HG03520 (cell line): ENCODE measurements at regions not wholly inside any gene's neighbourhood (a gene's known extent, or its start where the extent isn't known, plus 50 kb on each side); places are given as distances from the start of the nearest gene placed in this dataset.
"Not testable (repeated sequence)": the region's sequence is repeated elsewhere in the genome, so short reads cannot be mapped to it uniquely, and the experiment has no call there.

Source experiments
- ATAC-seq: cut with Tn5 transposase; IDR thresholded peaks from one replicate; pipeline ENCODE4 v1.9.1; 2021; ENCODE audit warnings: mild to moderate bottlenecking, moderate library complexity; ENCODE audit not compliant: unreplicated experiment

- ATAC-seq: peak; percentile 79
Observed at GRCh38 chr3:138890555-138891187, 55.9 kb upstream of the PIK3CB start.

- no peak for ATAC-seq
Observed at GRCh38 chr3:138889792-138890191, 55.1 kb upstream of the PIK3CB start.

GRCh38 chr3:138888560-138888959, 53.8 kb upstream of the PIK3CB start:
- ATAC-seq: no peak

GRCh38 chr3:138886096-138886495, 51.4 kb upstream of the PIK3CB start:
- ATAC-seq: not testable (repeated sequence)
